Mucosa of rectum (tissue), 2 donors: ENCODE measurements at regions not wholly inside any gene's neighbourhood (a gene's known extent, or its start where the extent isn't known, plus 50 kb on each side); places are given as distances from the start of the nearest gene placed in this dataset.

Experiments used
- H3K27ac ChIP-seq, 2 donors: one replicate each; pipeline ENCODE4 v1.7.0; 2013; ENCODE audit warnings: inconsistent platforms in 2 of 2, low read depth in 2 of 2, low read length in 2 of 2
- H3K27me3 ChIP-seq, 2 donors: one replicate each; pipeline ENCODE4 v1.7.0; 2013; ENCODE audit warnings: low read length in 2 of 2; ENCODE audit not compliant: control insufficient read depth in 2 of 2, insufficient read depth in 2 of 2
- H3K36me3 ChIP-seq, 2 donors: one replicate each; pipeline ENCODE4 v1.7.0; 2013; ENCODE audit warnings: low read length in 2 of 2; ENCODE audit not compliant: control insufficient read depth in 2 of 2, insufficient read depth in 2 of 2
- H3K4me1 ChIP-seq, 2 donors: one replicate each; pipeline ENCODE4 v1.7.0; 2013; ENCODE audit warnings: low read length in 2 of 2, mild to moderate bottlenecking in 1 of 2; ENCODE audit not compliant: control insufficient read depth in 2 of 2, insufficient read depth in 2 of 2
- H3K4me3 ChIP-seq, 2 donors: one replicate each; pipeline ENCODE4 v1.7.0; 2013; ENCODE audit warnings: low read length in 2 of 2
- H3K9ac ChIP-seq, 2 donors: one replicate each; pipeline ENCODE4 v1.7.0; 2013; ENCODE audit warnings: low read length in 2 of 2, low read depth in 1 of 2, mild to moderate bottlenecking in 1 of 2
- H3K9me3 ChIP-seq, 2 donors: one replicate each; pipeline ENCODE4 v1.7.0; 2013; ENCODE audit warnings: low read length in 2 of 2; ENCODE audit not compliant: control insufficient read depth in 2 of 2
- donor health status: healthy.
- donor health status: Normal muscosa, but diverticular disease.

DNA sequence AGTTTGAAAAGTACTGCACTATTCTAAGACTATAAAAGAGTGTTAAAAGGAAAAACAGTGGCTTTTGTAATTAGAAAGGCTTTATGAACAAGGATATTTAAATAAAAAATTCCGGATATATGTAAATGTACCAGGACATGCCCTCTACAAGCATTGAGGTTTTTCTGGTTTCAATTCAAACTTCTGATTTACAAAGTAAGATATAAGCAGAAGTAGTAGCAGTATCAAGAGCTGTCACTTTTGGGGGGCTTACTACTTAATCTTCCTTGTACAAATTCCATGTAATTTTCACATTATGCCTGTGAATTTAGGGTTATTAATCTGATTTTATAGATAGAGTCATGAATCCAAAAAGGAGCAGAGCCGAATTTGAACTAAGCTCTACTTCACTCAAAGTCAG is 170.3 kb upstream of the ATP2B1 start:
- Histone ChIP-seq H3K4me1 (peaks cover 0 to 4% of the 10 kb centered on the region in 2 donors), H3K36me3 (no peaks in the 10 kb centered on the region), H3K9ac (no peak overlapping the region), H3K27me3 (no peaks in the 10 kb centered on the region), H3K4me3 (no peak overlapping the region), H3K27ac (no peak overlapping the region), H3K9me3 (no peaks in the 10 kb centered on the region)

DNA sequence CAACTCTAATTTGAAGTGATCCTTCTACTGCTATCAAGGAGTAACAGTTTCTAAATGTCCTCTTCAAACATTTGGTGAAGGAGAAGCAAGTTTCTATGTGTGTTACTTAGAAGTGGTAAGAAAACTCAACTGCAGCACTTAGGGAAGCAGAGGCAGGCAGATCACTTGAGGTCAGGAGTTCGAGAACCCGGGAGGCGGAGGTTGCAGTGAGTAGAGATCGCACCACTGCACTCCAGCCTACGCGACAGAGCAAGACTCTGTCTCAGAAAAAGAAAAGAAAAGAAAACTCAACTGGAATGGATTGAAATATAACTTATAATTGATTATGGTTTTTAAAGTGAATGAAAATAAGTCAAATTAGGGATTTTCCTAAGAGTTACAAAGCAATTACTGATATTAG is 169.7 kb upstream of the ATP2B1 start:
- H3K27me3 ChIP-seq: no peaks in the 10 kb centered on the region
- H3K9ac ChIP-seq: no peak overlapping the region

DNA sequence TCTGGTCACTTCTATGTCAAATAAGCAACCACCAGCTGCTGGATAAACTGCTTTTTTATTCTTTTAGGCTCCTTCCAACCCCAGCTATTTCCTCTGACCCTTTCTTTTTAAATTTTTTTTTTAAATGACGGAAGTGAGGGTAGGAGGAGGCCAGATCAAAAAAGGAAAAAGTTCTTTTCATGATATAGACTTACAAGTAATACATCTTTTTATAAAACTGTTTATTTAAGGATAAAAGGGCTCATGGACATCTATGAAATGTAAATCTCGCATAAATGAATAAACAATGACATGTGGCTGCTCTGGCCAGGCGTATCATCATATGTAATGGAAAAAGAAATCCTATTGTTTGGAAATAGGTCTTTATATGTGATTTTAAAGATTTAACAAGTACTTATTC is 169.0 kb upstream of the ATP2B1 start:
- peaks cover 0 to 4% of the 10 kb centered on the region in 2 donors for H3K4me1 ChIP-seq

More for the DNA sequence above, 169.7 kb upstream of the ATP2B1 start:
- Histone ChIP-seq H3K9me3 (no peaks in the 10 kb centered on the region), H3K36me3 (no peaks in the 10 kb centered on the region), H3K4me3 (no peak overlapping the region), H3K27ac (no peak overlapping the region), H3K4me1 (peaks cover 0 to 4% of the 10 kb centered on the region in 2 donors)

DNA sequence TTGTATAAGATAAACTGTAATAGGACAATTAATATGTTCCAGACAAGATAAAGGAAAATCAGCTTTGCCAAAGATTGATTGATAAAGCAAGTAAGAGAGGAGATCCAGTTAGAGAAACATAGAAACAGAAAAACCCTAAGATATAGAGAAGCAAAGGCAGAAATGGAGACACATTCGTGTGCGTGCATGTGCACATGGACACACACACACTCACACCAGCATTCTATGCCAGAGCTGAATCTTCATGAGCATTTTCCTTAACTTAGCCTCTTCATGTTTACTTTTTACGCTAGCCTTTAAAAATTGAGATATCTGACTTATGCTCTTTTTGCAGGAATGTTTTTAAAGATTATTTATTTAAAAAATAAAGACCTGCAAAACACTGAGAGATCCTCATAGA is 168.5 kb upstream of the ATP2B1 start:
- Histone ChIP-seq H3K27me3 (no peaks in the 10 kb centered on the region), H3K36me3 (no peaks in the 10 kb centered on the region), H3K9ac (no peak overlapping the region)

More for the DNA sequence above, 169.0 kb upstream of the ATP2B1 start:
- Histone ChIP-seq H3K4me3 (no peak overlapping the region), H3K27ac (no peak overlapping the region), H3K9ac (no peak overlapping the region), H3K36me3 (no peaks in the 10 kb centered on the region), H3K9me3 (no peaks in the 10 kb centered on the region), H3K27me3 (no peaks in the 10 kb centered on the region)

DNA sequence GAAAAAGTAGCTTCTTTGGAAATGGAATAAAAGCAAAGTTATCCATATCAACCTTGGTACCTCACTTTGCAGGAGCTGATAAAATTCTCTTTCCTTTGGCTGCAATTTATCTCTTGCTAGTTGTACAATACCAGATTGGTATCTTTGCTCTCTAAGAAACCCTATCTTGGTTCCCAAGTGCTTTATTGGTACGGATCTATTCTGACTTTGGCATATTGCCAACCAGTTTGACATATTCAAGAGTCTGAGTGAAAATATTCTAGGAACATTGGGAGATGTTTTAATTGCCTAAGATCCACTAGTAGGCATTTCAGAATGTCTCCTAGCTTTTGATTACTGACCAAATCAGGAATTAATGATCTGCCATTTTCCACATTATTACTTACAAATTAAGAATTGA is 167.2 kb upstream of the ATP2B1 start:
- Histone ChIP-seq H3K27ac (no peak overlapping the region), H3K4me3 (no peak overlapping the region)

More for the DNA sequence above, 168.5 kb upstream of the ATP2B1 start:
- Histone ChIP-seq H3K27ac (no peak overlapping the region), H3K4me3 (no peak overlapping the region), H3K9me3 (no peaks in the 10 kb centered on the region), H3K4me1 (peaks cover 0 to 4% of the 10 kb centered on the region in 2 donors)

DNA sequence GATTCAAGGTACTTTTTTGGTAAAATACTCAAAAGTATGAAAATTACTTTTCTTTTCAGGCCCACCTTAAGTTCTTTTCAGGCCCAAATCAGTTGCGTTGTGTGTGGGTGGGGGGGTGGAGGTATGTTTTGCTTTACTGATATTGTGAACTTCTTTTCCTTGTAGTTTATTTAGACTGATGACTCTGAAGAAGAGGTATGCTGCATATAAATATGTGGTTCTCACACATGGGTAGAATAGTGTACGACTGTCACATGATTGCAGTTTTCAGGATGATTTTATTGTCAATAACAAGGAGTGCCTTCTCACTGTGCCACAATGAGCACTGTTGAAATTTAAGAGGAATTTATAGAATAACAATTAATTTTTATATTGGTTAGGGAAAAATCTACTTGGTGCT is 166.6 kb upstream of the ATP2B1 start:
- Histone ChIP-seq H3K9ac (no peak overlapping the region), H3K4me1 (no peaks in the 10 kb centered on the region), H3K27ac (no peak overlapping the region), H3K4me3 (no peak overlapping the region), H3K36me3 (no peaks in the 10 kb centered on the region), H3K9me3 (peaks cover 0 to 2% of the 10 kb centered on the region in 2 donors), H3K27me3 (no peaks in the 10 kb centered on the region)

More for the DNA sequence above, 167.2 kb upstream of the ATP2B1 start:
- Histone ChIP-seq H3K4me1 (no peaks in the 10 kb centered on the region), H3K27me3 (no peaks in the 10 kb centered on the region), H3K9me3 (peaks cover 0 to 2% of the 10 kb centered on the region in 2 donors), H3K9ac (no peak overlapping the region), H3K36me3 (no peaks in the 10 kb centered on the region)

DNA sequence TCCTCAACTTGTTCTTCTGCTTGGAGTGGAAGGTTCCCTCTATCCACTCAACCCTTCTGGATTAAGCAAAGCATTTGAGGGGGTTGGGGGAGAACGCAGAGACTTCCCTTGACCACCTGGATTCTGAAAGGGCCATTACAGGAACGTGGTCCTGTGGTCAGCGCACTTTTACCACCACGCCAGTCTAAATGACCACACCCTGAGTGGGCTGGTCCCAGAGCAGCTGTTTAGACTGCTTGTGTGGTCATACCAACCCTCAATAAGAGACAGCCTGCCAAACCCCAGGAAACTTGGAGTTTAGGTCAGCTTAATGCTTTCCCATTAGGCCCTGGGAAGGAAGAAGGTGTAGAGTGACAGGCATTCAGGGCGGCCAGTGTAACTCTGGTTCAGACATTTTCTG is 165.5 kb upstream of the ATP2B1 start:
- H3K9ac ChIP-seq: no peak overlapping the region
- no peak overlapping the region for H3K4me3 ChIP-seq
- no peaks in the 10 kb centered on the region for H3K4me1 ChIP-seq
- H3K27me3 ChIP-seq: no peaks in the 10 kb centered on the region
- peaks cover 0 to 2% of the 10 kb centered on the region in 2 donors for H3K9me3 ChIP-seq
- no peak overlapping the region for H3K27ac ChIP-seq
- H3K36me3 ChIP-seq: no peaks in the 10 kb centered on the region

DNA sequence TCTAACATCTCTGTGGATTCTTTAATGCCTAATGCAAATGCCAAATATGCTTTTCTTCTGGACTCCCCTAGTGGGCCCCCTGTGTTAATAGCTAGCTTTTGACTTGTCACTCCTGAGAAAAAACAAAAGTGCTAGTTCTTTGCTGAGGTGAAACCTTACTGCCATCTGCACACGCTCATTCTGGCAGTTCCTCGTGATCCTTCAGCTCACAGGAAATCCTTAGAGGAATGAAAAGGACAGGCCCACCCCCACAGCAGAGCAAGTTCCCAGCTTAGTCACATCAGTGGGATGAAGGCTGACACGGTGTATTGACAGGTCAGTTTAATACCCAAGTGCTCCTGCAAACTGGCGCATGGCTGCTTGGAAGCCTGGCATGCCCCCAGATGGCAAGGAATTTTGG is 165.1 kb upstream of the ATP2B1 start:
- Histone ChIP-seq H3K4me3 (no peak overlapping the region), H3K27ac (no peak overlapping the region), H3K9ac (no peak overlapping the region), H3K9me3 (peaks cover 0 to 2% of the 10 kb centered on the region in 2 donors), H3K27me3 (no peaks in the 10 kb centered on the region), H3K36me3 (no peaks in the 10 kb centered on the region), H3K4me1 (no peaks in the 10 kb centered on the region)

DNA sequence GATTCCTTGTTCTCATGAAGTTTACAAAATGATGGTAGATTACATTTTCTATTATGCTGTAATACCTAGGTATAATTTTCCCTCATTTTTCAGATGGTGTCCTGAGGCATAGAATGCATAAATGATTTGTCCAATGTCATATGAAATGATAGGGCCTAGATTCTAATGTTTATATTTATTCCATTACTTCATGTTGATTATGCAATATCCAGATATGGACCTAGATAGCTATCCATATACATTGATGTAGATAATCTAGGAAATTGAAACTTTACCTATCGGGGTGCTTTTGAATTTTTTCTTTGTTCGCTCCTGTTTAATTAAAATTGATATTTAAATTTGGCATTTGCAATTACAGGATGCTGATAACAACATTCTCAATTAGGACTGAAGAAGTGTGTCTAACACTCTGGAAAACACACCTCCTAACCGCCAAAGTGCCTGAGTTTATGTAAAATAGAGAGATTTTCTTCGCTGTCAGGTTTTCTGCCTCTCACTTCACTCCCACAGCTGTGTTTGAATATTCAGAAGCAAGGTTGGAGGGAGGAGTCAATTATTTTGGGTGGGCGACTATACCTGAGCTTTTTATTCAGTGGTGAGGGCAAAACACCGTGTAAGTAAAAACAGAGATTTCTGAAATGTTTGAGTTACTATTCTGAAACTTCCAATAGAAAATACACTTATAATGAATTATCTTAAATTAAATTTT is 164.4 kb upstream of the ATP2B1 start:
- Histone ChIP-seq H3K4me1 (no peaks in the 10 kb centered on the region), H3K27me3 (no peaks in the 10 kb centered on the region), H3K36me3 (no peaks in the 10 kb centered on the region), H3K27ac (no peak overlapping the region), H3K9ac (no peak overlapping the region), H3K4me3 (no peak overlapping the region), H3K9me3 (peaks cover 0 to 2% of the 10 kb centered on the region in 2 donors)

DNA sequence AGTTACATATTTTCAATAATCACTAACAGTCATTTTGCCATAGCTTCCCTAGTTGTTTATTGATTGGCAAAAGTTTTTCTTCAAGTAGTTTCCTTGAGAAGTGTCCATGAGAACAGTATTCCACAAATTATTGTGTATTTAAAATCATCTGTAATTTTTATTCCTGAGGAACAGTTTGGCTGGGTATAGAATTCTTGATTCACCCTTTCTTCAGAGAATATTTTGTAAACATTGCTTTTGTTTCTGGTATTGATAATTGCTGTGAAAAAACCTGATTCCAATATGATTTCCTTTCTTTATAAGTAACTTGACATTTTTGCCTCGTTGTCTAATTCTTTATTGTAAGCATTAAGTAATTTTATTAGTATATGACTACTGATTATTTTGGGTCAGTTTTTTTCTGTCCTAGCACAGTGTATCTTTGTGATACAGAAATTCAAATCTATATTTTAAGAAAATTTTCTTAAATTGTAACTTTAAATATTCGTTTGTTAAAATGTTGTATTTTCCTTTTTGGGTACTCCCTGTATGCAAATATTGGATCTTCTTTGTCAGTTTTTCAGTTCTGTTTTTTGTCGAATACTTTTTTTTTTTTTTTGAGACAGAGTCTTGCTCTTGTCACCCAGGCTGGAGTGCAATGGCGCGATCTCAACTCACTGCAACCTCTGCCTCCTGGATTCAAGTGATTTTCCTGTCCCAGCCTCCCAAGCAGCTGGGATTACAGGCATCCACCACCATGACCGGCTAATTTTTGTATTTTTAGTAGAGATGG is 162.0 kb upstream of the ATP2B1 start:
- H3K4me3 ChIP-seq: no peak overlapping the region
- H3K4me1 ChIP-seq: no peaks in the 10 kb centered on the region
- H3K36me3 ChIP-seq: no peaks in the 10 kb centered on the region
- H3K27ac ChIP-seq: no peak overlapping the region
- H3K9me3 ChIP-seq: peaks cover 0 to 2% of the 10 kb centered on the region in 2 donors
- H3K9ac ChIP-seq: no peak overlapping the region
- H3K27me3 ChIP-seq: no peaks in the 10 kb centered on the region
